HEK293T (cell line): ENCODE measurements at regions not wholly inside any gene's neighbourhood (a gene's known extent, or its start where the extent isn't known, plus 50 kb on each side); places are given as distances from the start of the nearest gene placed in this dataset.

Experiments used
- CTCF ChIA-PET: fragments of 350-600 bp; formaldehyde crosslinking; extraction: SDS; loops from one replicate; lab custom pipeline; 2021; ENCODE audit warnings: antibody characterized with exemption, inconsistent platforms; lab: Yijun Ruan, JAX
- POLR2A ChIA-PET: fragments of 350-600 bp; formaldehyde crosslinking; extraction: SDS; loops from one replicate; lab custom pipeline; 2020; ENCODE audit warnings: antibody characterized with exemption, inconsistent platforms; lab: Yijun Ruan, JAX
- DNase-seq: peaks from one replicate; pipeline ENCODE4 v3.0.0; 2012; ENCODE audit warnings: mixed read lengths; ENCODE audit errors: extremely low spot score
- ARNT ChIP-seq: fragments of 450-650 bp; IDR thresholded peaks from 2 replicates; pipeline ENCODE4 v1.6.1; 2017; ENCODE audit warnings: mild to moderate bottlenecking
- BHLHE40 ChIP-seq: fragments of 450-650 bp; IDR thresholded peaks from 2 replicates; pipeline ENCODE4 v1.6.1; 2016; ENCODE audit warnings: mild to moderate bottlenecking, moderate library complexity, borderline replicate concordance
- CTBP1 ChIP-seq: fragments of 450-650 bp; IDR thresholded peaks from 2 replicates; pipeline ENCODE4 v1.6.1; 2016; ENCODE audit warnings: borderline replicate concordance
- ELF4 ChIP-seq: fragments of 450-650 bp; IDR thresholded peaks from 2 replicates; pipeline ENCODE4 v1.6.1; 2017; ENCODE audit warnings: antibody characterized with exemption
- FOXA1 ChIP-seq: fragments of 450-650 bp; IDR thresholded peaks from 2 replicates; pipeline ENCODE4 v1.6.1; 2016; ENCODE audit warnings: mild to moderate bottlenecking
- FOXK2 ChIP-seq: fragments of 450-650 bp; IDR thresholded peaks from 2 replicates; pipeline ENCODE4 v1.6.1; 2016; ENCODE audit warnings: mild to moderate bottlenecking
- FOXM1 ChIP-seq: fragments of 450-650 bp; IDR thresholded peaks from 2 replicates; pipeline ENCODE4 v1.6.1; 2017; ENCODE audit warnings: mild to moderate bottlenecking, borderline replicate concordance
- HDGF ChIP-seq: fragments of 450-650 bp; IDR thresholded peaks from 2 replicates; pipeline ENCODE4 v1.6.1; 2017; ENCODE audit warnings: antibody characterized with exemption, borderline replicate concordance
- L3MBTL2 ChIP-seq: fragments of 450-650 bp; conservative IDR thresholded peaks from 2 replicates; pipeline ENCODE4 v1.6.1; 2016; ENCODE audit warnings: mild to moderate bottlenecking
- LEF1 ChIP-seq: fragments of 450-650 bp; IDR thresholded peaks from 2 replicates; pipeline ENCODE4 v1.6.1; 2017; ENCODE audit warnings: mild to moderate bottlenecking, borderline replicate concordance
- NFRKB ChIP-seq: fragments of 450-650 bp; IDR thresholded peaks from 2 replicates; pipeline ENCODE4 v1.6.1; 2016; ENCODE audit warnings: mild to moderate bottlenecking, moderate library complexity
- PKNOX1 ChIP-seq: fragments of 450-650 bp; IDR thresholded peaks from 2 replicates; pipeline ENCODE4 v1.6.1; 2016
- SP1 ChIP-seq: fragments of 450-650 bp; IDR thresholded peaks from 2 replicates; pipeline ENCODE4 v1.6.1; 2017
- SUZ12 ChIP-seq: fragments of 450-650 bp; IDR thresholded peaks from 2 replicates; pipeline ENCODE4 v1.6.1; 2016; ENCODE audit warnings: mild to moderate bottlenecking
- TARDBP ChIP-seq: fragments of 450-650 bp; IDR thresholded peaks from 2 replicates; pipeline ENCODE4 v1.6.1; 2016
- ZNF384 ChIP-seq: fragments of 450-650 bp; IDR thresholded peaks from 2 replicates; pipeline ENCODE4 v1.6.1; 2016

DNA sequence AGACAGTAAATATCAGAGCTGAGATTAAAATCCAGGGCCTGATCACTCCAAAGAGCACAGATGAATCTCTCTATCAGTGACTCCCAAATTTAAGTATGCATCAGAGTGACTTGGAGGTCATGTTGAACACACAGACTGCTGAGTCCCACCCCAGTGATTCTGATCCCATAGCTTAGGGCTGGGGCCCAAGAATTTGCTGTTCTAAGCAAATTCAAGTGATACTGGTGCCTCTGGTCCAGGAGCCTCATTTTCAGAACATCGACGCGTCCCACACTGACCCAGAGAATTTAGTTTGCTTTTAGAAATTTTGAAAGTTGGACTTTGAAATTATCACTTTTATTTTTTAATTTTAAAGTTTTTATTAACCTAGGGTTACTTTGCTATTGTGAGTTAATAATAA is 72.7 kb upstream of the NETO1 start:
- TF ChIP-seq LEF1 = no peak
- TF ChIP-seq SP1 = no peak
- TF ChIP-seq FOXK2 = no peak
- TF ChIP-seq NFRKB = no peak
- TF ChIP-seq ZNF384 = no peak
- no peak for TF ChIP-seq FOXM1
- TF ChIP-seq TARDBP = no peak
- no peak for TF ChIP-seq BHLHE40
- TF ChIP-seq ELF4 = no peak
- TF ChIP-seq L3MBTL2 = no peak
- TF ChIP-seq PKNOX1 = no peak
- no peak for TF ChIP-seq HDGF
- ChIA-PET POLR2A (no interaction called here), CTCF (interaction anchor here (1.0 kb wide), 1 partner anchor 11 kb away, joined by 6 read pairs; no protein-coding TSS in a partner anchor)
- DNase-seq = no peak

- no peak for TF ChIP-seq L3MBTL2
- no peak for TF ChIP-seq ZNF384
- no peak for TF ChIP-seq TARDBP
- no peak for TF ChIP-seq SUZ12
- TF ChIP-seq SP1 = no peak
- TF ChIP-seq ELF4 = no peak
- TF ChIP-seq HDGF = no peak
- TF ChIP-seq NFRKB = no peak
- no peak for TF ChIP-seq BHLHE40
- TF ChIP-seq LEF1 = no peak
- no peak for TF ChIP-seq FOXA1
- TF ChIP-seq FOXK2 = no peak
- TF ChIP-seq PKNOX1 = no peak
- TF ChIP-seq CTBP1 = no peak
- no peak for TF ChIP-seq FOXM1
- TF ChIP-seq ARNT = no peak
- no peak for DNase-seq
- CTCF ChIA-PET = interaction anchor here (0.6 kb wide), 1 partner anchor 180 kb away, joined by 3 read pairs; no protein-coding TSS in a partner anchor
- POLR2A ChIA-PET = no interaction called here
Measured at GRCh38 chr18:72935744-72936143, 68.0 kb upstream of the NETO1 start.

GRCh38 chr18:72922895-72923294 is 55.1 kb upstream of the NETO1 start:
- ChIA-PET POLR2A (no interaction called here), CTCF (no interaction called here)
- TF ChIP-seq CTBP1 (no peak), FOXA1 (no peak), LEF1 (no peak), PKNOX1 (no peak)
- DNase-seq = no peak
